ENCODE measurements at regions not wholly inside any gene's neighbourhood (a gene's known extent, or its start where the extent isn't known, plus 50 kb on each side); places are given as distances from the start of the nearest gene placed in this dataset.

GRCh38 chr5:156004754-156005153 lies 322.2 kb upstream of the SGCD start:
- no peaks in the 10 kb centered on the region for H3K4me1 ChIP-seq
- no peaks in the 10 kb centered on the region for H3K9me3 ChIP-seq
- no peak overlapping the region for H3K4me2 ChIP-seq
- H3K27ac ChIP-seq = no peak overlapping the region
- H3K4me3 ChIP-seq = no peak overlapping the region
- no peak for TF ChIP-seq Cebpa-rat (IDR thresholded peaks at IDR 0.05)
- H3K27me3 ChIP-seq = no peaks in the 10 kb centered on the region
- H3K36me3 ChIP-seq = no peaks in the 10 kb centered on the region
- no peaks in the 10 kb centered on the region for H4K20me1 ChIP-seq
- no peak overlapping the region for H3K9ac ChIP-seq

- no peaks in the 10 kb centered on the region for H3K27me3 ChIP-seq
- H3K4me3 ChIP-seq = no peak overlapping the region
- TF ChIP-seq Cebpa-rat (IDR thresholded peaks at IDR 0.05) = no peak
- H3K9me3 ChIP-seq = no peaks in the 10 kb centered on the region
- H3K4me1 ChIP-seq = no peaks in the 10 kb centered on the region
- H3K36me3 ChIP-seq = no peaks in the 10 kb centered on the region
- no peak overlapping the region for H3K4me2 ChIP-seq
- H3K9ac ChIP-seq = no peak overlapping the region
- no peak overlapping the region for H3K27ac ChIP-seq
- no peaks in the 10 kb centered on the region for H4K20me1 ChIP-seq
These were observed 320.8 kb upstream of the SGCD start for GRCh38 chr5:156006026-156006647.

- H3K9me3 ChIP-seq = no peaks in the 10 kb centered on the region
- H3K27ac ChIP-seq = no peak overlapping the region
- H3K4me3 ChIP-seq = no peak overlapping the region
- no peaks in the 10 kb centered on the region for H3K36me3 ChIP-seq
- no peaks in the 10 kb centered on the region for H4K20me1 ChIP-seq
- no peaks in the 10 kb centered on the region for H3K4me1 ChIP-seq
- TF ChIP-seq Cebpa-rat (IDR thresholded peaks at IDR 0.05) = no peak
- no peaks in the 10 kb centered on the region for H3K27me3 ChIP-seq
- no peak overlapping the region for H3K4me2 ChIP-seq
- no peak overlapping the region for H3K9ac ChIP-seq
These were observed 318.1 kb upstream of the SGCD start for GRCh38 chr5:156008844-156009243.

GRCh38 chr5:156009583-156009982 lies 317.4 kb upstream of the SGCD start:
- Histone ChIP-seq H4K20me1 (no peaks in the 10 kb centered on the region), H3K36me3 (no peaks in the 10 kb centered on the region), H3K4me2 (no peak overlapping the region), H3K9me3 (no peaks in the 10 kb centered on the region), H3K27me3 (no peaks in the 10 kb centered on the region), H3K4me1 (no peaks in the 10 kb centered on the region), H3K27ac (no peak overlapping the region), H3K4me3 (no peak overlapping the region), H3K9ac (no peak overlapping the region)
- TF ChIP-seq Cebpa-rat (IDR thresholded peaks at IDR 0.05) = no peak

GRCh38 chr5:156015137-156015536 lies 311.8 kb upstream of the SGCD start:
- H3K36me3 ChIP-seq = no peaks in the 10 kb centered on the region
- no peak for TF ChIP-seq Cebpa-rat (IDR thresholded peaks at IDR 0.05)
- H4K20me1 ChIP-seq = no peaks in the 10 kb centered on the region
- H3K27me3 ChIP-seq = no peaks in the 10 kb centered on the region
- no peaks in the 10 kb centered on the region for H3K9me3 ChIP-seq
- no peak overlapping the region for H3K4me3 ChIP-seq
- no peak overlapping the region for H3K9ac ChIP-seq
- no peaks in the 10 kb centered on the region for H3K4me1 ChIP-seq
- no peak overlapping the region for H3K27ac ChIP-seq
- no peak overlapping the region for H3K4me2 ChIP-seq

- H3K9ac ChIP-seq = no peak overlapping the region
- no peaks in the 10 kb centered on the region for H4K20me1 ChIP-seq
- no peak for TF ChIP-seq Cebpa-rat (IDR thresholded peaks at IDR 0.05)
- no peak overlapping the region for H3K27ac ChIP-seq
- no peaks in the 10 kb centered on the region for H3K36me3 ChIP-seq
- no peak overlapping the region for H3K4me3 ChIP-seq
- H3K4me2 ChIP-seq = no peak overlapping the region
- H3K27me3 ChIP-seq = no peaks in the 10 kb centered on the region
- H3K4me1 ChIP-seq = peaks cover 7% of the 10 kb centered on the region; the same call in 1 of the 2 replicates
- H3K9me3 ChIP-seq = no peaks in the 10 kb centered on the region
These were observed 307.8 kb upstream of the SGCD start for GRCh38 chr5:156019130-156019529.

- Histone ChIP-seq H3K27me3 (no peaks in the 10 kb centered on the region), H3K27ac (no peak overlapping the region), H3K4me3 (no peak overlapping the region), H4K20me1 (no peaks in the 10 kb centered on the region), H3K4me2 (no peak overlapping the region), H3K4me1 (peaks cover 7% of the 10 kb centered on the region; the same call in 1 of the 2 replicates), H3K9me3 (no peaks in the 10 kb centered on the region), H3K36me3 (no peaks in the 10 kb centered on the region), H3K9ac (no peak overlapping the region)
- no peak for TF ChIP-seq Cebpa-rat (IDR thresholded peaks at IDR 0.05)
These were observed 307.3 kb upstream of the SGCD start for GRCh38 chr5:156019571-156020180.

- no peak for TF ChIP-seq Cebpa-rat (IDR thresholded peaks at IDR 0.05)
- no peak overlapping the region for H3K4me2 ChIP-seq
- no peak overlapping the region for H3K9ac ChIP-seq
- H3K27ac ChIP-seq = no peak overlapping the region
- no peaks in the 10 kb centered on the region for H3K27me3 ChIP-seq
- H3K4me3 ChIP-seq = no peak overlapping the region
- H3K4me1 ChIP-seq = peaks cover 7% of the 10 kb centered on the region; the same call in 1 of the 2 replicates
- no peaks in the 10 kb centered on the region for H3K36me3 ChIP-seq
- no peaks in the 10 kb centered on the region for H3K9me3 ChIP-seq
- no peaks in the 10 kb centered on the region for H4K20me1 ChIP-seq
These were observed 306.3 kb upstream of the SGCD start for GRCh38 chr5:156020647-156021046.

GRCh38 chr5:156021866-156022265 lies 305.1 kb upstream of the SGCD start:
- H3K4me2 ChIP-seq = no peak overlapping the region

GRCh38 chr5:156025656-156026055 lies 301.3 kb upstream of the SGCD start:
- peaks cover 12% of the 10 kb centered on the region; the same call in 1 of the 2 replicates for H3K4me1 ChIP-seq

More at GRCh38 chr5:156021866-156022265, 305.1 kb upstream of the SGCD start:
- no peak overlapping the region for H3K27ac ChIP-seq
- no peak for TF ChIP-seq Cebpa-rat (IDR thresholded peaks at IDR 0.05)
- H3K4me1 ChIP-seq = peaks cover 7% of the 10 kb centered on the region; the same call in 1 of the 2 replicates
- H3K4me3 ChIP-seq = no peak overlapping the region
- H4K20me1 ChIP-seq = no peaks in the 10 kb centered on the region
- H3K9me3 ChIP-seq = no peaks in the 10 kb centered on the region
- H3K9ac ChIP-seq = no peak overlapping the region
- no peaks in the 10 kb centered on the region for H3K27me3 ChIP-seq
- H3K36me3 ChIP-seq = no peaks in the 10 kb centered on the region

More at GRCh38 chr5:156025656-156026055, 301.3 kb upstream of the SGCD start:
- Histone ChIP-seq H3K4me3 (no peak overlapping the region), H3K27me3 (no peaks in the 10 kb centered on the region), H3K9me3 (no peaks in the 10 kb centered on the region), H3K27ac (no peak overlapping the region), H3K36me3 (no peaks in the 10 kb centered on the region), H4K20me1 (no peaks in the 10 kb centered on the region), H3K4me2 (no peak overlapping the region), H3K9ac (no peak overlapping the region)
- no peak for TF ChIP-seq Cebpa-rat (IDR thresholded peaks at IDR 0.05)

All from BLaER1 (cell line).